ENCODE measurements at regions not wholly inside any gene's neighbourhood (a gene's known extent, or its start where the extent isn't known, plus 50 kb on each side); places are given as distances from the start of the nearest gene placed in this dataset.

DNA sequence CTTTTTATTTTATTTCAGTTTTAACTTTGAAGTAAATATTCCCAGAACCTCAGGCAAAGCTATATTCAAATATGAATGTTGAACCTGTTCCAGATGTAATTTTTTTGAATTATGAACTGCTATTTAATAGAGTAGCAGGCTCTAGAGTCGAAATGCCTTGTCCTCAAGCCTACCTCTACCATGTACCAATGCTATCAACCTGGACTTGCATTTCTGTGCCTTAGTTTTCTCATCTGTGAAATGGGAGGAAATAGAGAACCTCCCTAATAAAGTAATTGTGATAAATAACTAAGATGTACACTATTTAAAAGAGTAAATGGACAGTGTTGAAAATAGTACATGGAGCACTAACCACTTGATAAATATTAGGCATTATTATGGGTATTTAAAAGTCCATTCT lies 551.6 kb upstream of the JARID2 start:
- DNase-seq (ENCODE audit: low read depth) = no peak
- FAIRE-seq = no peak
- TF ChIP-seq, protein P1, sequence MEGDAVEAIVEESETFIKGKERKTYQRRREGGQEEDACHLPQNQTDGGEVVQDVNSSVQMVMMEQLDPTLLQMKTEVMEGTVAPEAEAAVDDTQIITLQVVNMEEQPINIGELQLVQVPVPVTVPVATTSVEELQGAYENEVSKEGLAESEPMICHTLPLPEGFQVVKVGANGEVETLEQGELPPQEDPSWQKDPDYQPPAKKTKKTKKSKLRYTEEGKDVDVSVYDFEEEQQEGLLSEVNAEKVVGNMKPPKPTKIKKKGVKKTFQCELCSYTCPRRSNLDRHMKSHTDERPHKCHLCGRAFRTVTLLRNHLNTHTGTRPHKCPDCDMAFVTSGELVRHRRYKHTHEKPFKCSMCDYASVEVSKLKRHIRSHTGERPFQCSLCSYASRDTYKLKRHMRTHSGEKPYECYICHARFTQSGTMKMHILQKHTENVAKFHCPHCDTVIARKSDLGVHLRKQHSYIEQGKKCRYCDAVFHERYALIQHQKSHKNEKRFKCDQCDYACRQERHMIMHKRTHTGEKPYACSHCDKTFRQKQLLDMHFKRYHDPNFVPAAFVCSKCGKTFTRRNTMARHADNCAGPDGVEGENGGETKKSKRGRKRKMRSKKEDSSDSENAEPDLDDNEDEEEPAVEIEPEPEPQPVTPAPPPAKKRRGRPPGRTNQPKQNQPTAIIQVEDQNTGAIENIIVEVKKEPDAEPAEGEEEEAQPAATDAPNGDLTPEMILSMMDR (IDR thresholded peaks at IDR 0.05; ENCODE audit: insufficient read depth, low read length, severe bottlenecking) = no peak
- Histone ChIP-seq H3K36me3 (ENCODE audit: control insufficient read depth, insufficient read depth, low read length) (no peaks in the 10 kb centered on the region), H3K27me3 (ENCODE audit: control insufficient read depth, insufficient read depth, low read length) (no peaks in the 10 kb centered on the region), H3K4me3 (ENCODE audit: low read depth, low read length) (no peak overlapping the region)

DNA sequence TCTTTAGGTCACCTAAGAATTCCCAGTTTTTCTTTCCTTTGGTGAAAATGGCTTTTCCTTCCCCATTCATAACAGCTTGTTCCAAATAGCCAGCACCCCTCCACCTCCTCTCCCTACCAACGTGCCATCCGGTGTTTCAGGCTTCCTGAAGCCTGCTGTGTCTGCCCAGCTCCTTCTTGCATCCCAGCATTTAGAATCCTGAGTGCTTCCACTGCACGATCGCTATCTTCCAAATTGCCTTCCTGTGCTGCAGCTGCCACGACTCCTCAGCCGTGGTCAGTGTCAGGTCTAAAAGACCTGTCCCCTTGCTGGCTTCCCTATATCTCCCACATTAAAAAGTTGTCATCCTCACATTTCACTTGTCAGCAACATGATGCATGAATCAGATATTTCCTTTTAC lies 550.3 kb upstream of the JARID2 start:
- Histone ChIP-seq H3K36me3 (ENCODE audit: control insufficient read depth, insufficient read depth, low read length) (no peaks in the 10 kb centered on the region), H3K27me3 (ENCODE audit: control insufficient read depth, insufficient read depth, low read length) (no peaks in the 10 kb centered on the region), H3K4me3 (ENCODE audit: low read depth, low read length) (no peak overlapping the region)
- FAIRE-seq (no peak), DNase-seq (ENCODE audit: low read depth) (no peak)
- TF ChIP-seq, protein P1 (IDR thresholded peaks at IDR 0.05; ENCODE audit: insufficient read depth, low read length, severe bottlenecking) = no peak

DNA sequence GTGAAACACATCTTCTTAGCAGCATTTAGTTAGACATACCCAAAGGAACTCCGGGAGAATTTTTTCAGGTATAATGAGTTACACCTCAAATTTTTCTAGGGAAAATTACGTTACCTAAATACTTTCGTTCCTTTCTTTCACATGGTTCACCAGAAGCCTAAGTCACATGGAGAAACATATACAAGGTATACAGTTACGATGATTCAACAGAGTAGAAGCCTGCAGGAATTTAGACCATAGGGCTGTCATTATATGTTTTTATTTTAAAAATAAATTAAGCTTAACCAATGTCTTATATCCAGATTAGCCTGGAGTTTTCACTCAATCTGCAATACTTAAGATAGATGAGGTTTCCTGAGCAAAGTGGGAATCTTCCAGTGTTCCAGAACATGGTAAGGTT lies 549.5 kb upstream of the JARID2 start:
- DNase-seq (ENCODE audit: low read depth) = no peak
- TF ChIP-seq, protein P1 (IDR thresholded peaks at IDR 0.05; ENCODE audit: insufficient read depth, low read length, severe bottlenecking) = no peak
- no peak for FAIRE-seq
- no peaks in the 10 kb centered on the region for H3K27me3 ChIP-seq (ENCODE audit: control insufficient read depth, insufficient read depth, low read length)
- H3K4me3 ChIP-seq (ENCODE audit: low read depth, low read length) = no peak overlapping the region
- no peaks in the 10 kb centered on the region for H3K36me3 ChIP-seq (ENCODE audit: control insufficient read depth, insufficient read depth, low read length)

DNA sequence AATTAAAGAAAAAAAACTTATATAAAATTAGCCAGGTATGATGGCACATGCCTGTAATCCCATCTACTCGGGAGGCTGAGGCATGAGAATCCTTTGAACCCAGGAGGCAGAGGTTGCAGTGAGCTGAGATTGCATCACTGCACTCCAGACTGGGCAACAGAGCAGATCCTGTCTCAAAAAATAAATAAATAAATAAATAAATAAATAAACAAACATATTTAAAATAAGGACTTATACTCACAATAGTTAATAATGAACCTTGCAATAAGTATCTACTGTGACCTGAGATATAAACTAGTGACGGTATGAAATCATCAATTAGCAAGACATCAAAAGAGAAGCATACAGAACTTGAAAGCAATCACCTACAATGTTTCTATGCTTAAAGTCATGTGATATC lies 548.4 kb upstream of the JARID2 start:
- Histone ChIP-seq H3K36me3 (ENCODE audit: control insufficient read depth, insufficient read depth, low read length) (no peaks in the 10 kb centered on the region), H3K27me3 (ENCODE audit: control insufficient read depth, insufficient read depth, low read length) (no peaks in the 10 kb centered on the region), H3K4me3 (ENCODE audit: low read depth, low read length) (no peak overlapping the region)
- DNase-seq (ENCODE audit: low read depth) (no peak), FAIRE-seq (no peak)
- TF ChIP-seq, protein P1 (IDR thresholded peaks at IDR 0.05; ENCODE audit: insufficient read depth, low read length, severe bottlenecking) = no peak

DNA sequence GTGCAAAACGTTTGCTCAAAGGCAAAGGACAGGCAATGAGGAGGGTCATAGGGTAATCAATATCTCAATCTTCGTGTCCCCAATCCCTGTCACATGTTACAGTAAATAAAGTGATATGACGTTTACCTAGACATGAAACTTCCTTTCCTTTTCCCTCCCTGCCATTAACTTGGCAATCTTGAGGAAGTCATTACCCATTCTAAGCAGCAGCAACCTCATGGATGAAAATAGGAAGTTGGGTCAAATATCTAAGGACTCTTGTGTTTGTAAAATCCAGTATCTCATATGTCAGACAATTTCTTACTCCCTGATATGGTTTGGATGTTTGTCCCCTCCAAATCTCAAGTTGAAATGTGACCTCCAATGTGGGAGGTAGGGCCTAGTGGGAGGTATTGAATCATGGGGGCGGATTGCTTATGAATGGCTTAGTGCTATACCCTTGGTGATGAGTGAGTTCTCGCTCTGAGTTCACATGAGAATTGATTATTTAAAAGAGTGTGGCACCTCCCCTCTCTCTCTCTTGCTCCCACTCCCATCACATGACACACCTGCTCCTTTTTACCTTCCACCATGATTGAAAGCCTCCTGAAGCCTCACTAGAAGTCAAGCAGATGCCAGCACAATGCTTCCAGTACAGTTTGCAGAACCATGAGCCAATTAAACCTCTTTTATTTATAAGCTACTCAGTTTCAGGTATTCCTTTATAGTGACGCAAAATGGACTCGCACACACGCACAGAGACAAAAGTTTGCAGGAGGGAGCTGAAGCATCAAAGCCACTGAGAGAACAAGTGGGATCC lies 545.9 kb upstream of the JARID2 start:
- DNase-seq (ENCODE audit: low read depth) (no peak), FAIRE-seq (no peak)
- Histone ChIP-seq H3K4me3 (ENCODE audit: low read depth, low read length) (no peak overlapping the region), H3K27me3 (ENCODE audit: control insufficient read depth, insufficient read depth, low read length) (no peaks in the 10 kb centered on the region), H3K36me3 (ENCODE audit: control insufficient read depth, insufficient read depth, low read length) (no peaks in the 10 kb centered on the region)
- TF ChIP-seq, protein P1 (IDR thresholded peaks at IDR 0.05; ENCODE audit: insufficient read depth, low read length, severe bottlenecking) = no peak

DNA sequence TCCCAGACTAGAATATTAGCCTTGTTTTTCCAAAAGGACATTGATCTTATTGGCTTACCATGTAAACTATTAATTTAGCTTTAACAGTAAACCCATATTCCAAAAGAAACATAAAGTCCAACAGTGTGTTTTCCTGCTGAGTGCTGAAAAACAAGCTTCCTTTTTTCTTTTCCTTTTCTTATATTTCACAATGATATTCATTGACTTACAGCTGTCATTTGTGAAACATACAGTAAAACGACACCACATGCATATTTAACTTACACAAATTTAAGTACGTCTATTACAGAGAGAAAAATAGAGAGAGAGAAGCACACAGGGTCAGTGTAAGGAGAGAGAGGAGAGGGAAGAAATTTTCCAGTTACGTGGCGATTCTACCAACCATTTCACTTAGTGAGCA lies 543.9 kb upstream of the JARID2 start:
- DNase-seq (ENCODE audit: low read depth) (no peak), FAIRE-seq (no peak)
- TF ChIP-seq, protein P1 (IDR thresholded peaks at IDR 0.05; ENCODE audit: insufficient read depth, low read length, severe bottlenecking) = no peak
- H3K36me3 ChIP-seq (ENCODE audit: control insufficient read depth, insufficient read depth, low read length) = no peaks in the 10 kb centered on the region
- no peaks in the 10 kb centered on the region for H3K27me3 ChIP-seq (ENCODE audit: control insufficient read depth, insufficient read depth, low read length)
- no peak overlapping the region for H3K4me3 ChIP-seq (ENCODE audit: low read depth, low read length)
